OCI-LY3 (cell line): ENCODE measurements at regions not wholly inside any gene's neighbourhood (a gene's known extent, or its start where the extent isn't known, plus 50 kb on each side); places are given as distances from the start of the nearest gene placed in this dataset.

Experiments
- H2AFZ ChIP-seq: fragments of 200-600, 300-600 bp; shearing (Covaris generic); 2 replicates; pipeline ENCODE4 v1.6.0; 2014; ENCODE audit warnings: antibody characterized with exemption, low read depth, low read length
- H3K27ac ChIP-seq: fragments of 200-600, 300-600 bp; sonication (generic); 2 replicates; pipeline ENCODE4 v1.5.1; 2014; ENCODE audit warnings: mild to moderate bottlenecking, low read length, moderate library complexity, mixed read lengths
- H3K27me3 ChIP-seq: fragments of 200-600, 300-600 bp; sonication (generic); 2 replicates; pipeline ENCODE4 v1.6.1; 2014; ENCODE audit warnings: low read depth, low read length, mixed read lengths
- H3K36me3 ChIP-seq: fragments of 200-600, 300-600 bp; sonication (generic); replicated peaks from 2 replicates; pipeline ENCODE3; 2014; ENCODE audit warnings: low read depth, low read length, mixed read lengths
- H3K4me1 ChIP-seq: fragments of 300-600, 200-600 bp; sonication (generic); 2 replicates; pipeline ENCODE4 v1.6.1; 2014; ENCODE audit warnings: low read length, mixed read lengths
- H3K4me2 ChIP-seq: fragments of 200-600, 300-600 bp; sonication (generic); 2 replicates; pipeline ENCODE4 v1.6.1; 2014; ENCODE audit warnings: low read length, mixed read lengths
- H3K4me3 ChIP-seq: fragments of 300-600, 200-600 bp; sonication (generic); 2 replicates; pipeline ENCODE4 v1.5.1; 2014; ENCODE audit warnings: antibody characterized with exemption, mild to moderate bottlenecking, low read length, moderate library complexity
- H3K79me2 ChIP-seq: fragments of 300-600, 200-600 bp; shearing (Covaris generic); 2 replicates; pipeline ENCODE4 v1.6.1; 2014; ENCODE audit warnings: mild to moderate bottlenecking, low read length, mixed read lengths
- H3K9ac ChIP-seq: fragments of 300-600, 200-600 bp; shearing (Covaris generic); 2 replicates; pipeline ENCODE4 v1.6.0; 2014; ENCODE audit warnings: mild to moderate bottlenecking, low read length, moderate library complexity
- H3K9me3 ChIP-seq: fragments of 200-600, 300-600 bp; shearing (Covaris generic); 2 replicates; pipeline ENCODE4 v1.6.1; 2014; ENCODE audit warnings: low read length, mixed read lengths; ENCODE audit not compliant: insufficient read depth
- H4K20me1 ChIP-seq: fragments of 200-600, 300-600 bp; sonication (generic); 2 replicates; pipeline ENCODE4 v1.6.1; 2016; ENCODE audit warnings: low read length, mixed read lengths; ENCODE audit not compliant: insufficient read depth
- EZH2phosphoT487 ChIP-seq: fragments of 200-600 bp; shearing (Covaris generic); IDR thresholded peaks from 2 replicates; pipeline ENCODE4 v1.6.1; 2018; ENCODE audit warnings: antibody characterized with exemption, mixed run types, low read depth
- TF ChIP-seq, protein P1 (sequence below): fragments of 200-600, 300-600 bp; sonication (generic); IDR thresholded peaks from 2 replicates; pipeline ENCODE4 v1.5.1; 2014; ENCODE audit warnings: antibody characterized with exemption, low read length, low read depth

DNA sequence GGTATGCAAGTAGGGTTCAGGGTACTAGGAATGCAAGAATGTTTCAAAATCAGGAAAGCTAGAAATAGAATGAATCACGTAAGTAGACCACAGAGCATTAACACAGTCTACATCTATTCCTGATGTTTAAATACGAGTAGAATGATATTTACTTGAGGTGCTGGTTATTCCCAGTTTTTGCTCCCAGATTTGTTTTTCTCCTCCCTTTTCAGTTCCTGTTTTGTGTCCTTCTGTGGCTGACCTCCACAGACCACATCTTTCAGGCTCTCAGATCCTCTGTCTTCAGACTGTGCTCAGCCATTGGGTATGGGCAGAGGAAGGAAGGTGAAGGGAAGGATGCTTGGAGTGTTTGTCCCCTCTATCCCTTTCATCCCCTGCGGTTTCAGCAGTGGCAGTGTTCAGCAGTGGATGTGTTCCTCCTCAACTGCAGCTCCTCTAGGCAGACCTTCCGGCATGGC, 276.6 kb downstream of the ZNF621 start:
- no peak overlapping the region for H3K27ac ChIP-seq
- no peak overlapping the region for H3K4me3 ChIP-seq
- no peaks in the 10 kb centered on the region for H3K27me3 ChIP-seq
- H3K9ac ChIP-seq: no peak overlapping the region
- no peaks in the 10 kb centered on the region for H4K20me1 ChIP-seq
- H3K36me3 ChIP-seq: no peaks in the 10 kb centered on the region
- no peaks in the 10 kb centered on the region for H3K4me1 ChIP-seq
- no peak overlapping the region for H2AFZ ChIP-seq
- H3K4me2 ChIP-seq: no peak overlapping the region
- H3K79me2 ChIP-seq: no peaks in the 10 kb centered on the region
- H3K9me3 ChIP-seq: no peaks in the 10 kb centered on the region
- TF ChIP-seq, protein P1, sequence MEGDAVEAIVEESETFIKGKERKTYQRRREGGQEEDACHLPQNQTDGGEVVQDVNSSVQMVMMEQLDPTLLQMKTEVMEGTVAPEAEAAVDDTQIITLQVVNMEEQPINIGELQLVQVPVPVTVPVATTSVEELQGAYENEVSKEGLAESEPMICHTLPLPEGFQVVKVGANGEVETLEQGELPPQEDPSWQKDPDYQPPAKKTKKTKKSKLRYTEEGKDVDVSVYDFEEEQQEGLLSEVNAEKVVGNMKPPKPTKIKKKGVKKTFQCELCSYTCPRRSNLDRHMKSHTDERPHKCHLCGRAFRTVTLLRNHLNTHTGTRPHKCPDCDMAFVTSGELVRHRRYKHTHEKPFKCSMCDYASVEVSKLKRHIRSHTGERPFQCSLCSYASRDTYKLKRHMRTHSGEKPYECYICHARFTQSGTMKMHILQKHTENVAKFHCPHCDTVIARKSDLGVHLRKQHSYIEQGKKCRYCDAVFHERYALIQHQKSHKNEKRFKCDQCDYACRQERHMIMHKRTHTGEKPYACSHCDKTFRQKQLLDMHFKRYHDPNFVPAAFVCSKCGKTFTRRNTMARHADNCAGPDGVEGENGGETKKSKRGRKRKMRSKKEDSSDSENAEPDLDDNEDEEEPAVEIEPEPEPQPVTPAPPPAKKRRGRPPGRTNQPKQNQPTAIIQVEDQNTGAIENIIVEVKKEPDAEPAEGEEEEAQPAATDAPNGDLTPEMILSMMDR: no peak
- no peak for TF ChIP-seq EZH2phosphoT487

DNA sequence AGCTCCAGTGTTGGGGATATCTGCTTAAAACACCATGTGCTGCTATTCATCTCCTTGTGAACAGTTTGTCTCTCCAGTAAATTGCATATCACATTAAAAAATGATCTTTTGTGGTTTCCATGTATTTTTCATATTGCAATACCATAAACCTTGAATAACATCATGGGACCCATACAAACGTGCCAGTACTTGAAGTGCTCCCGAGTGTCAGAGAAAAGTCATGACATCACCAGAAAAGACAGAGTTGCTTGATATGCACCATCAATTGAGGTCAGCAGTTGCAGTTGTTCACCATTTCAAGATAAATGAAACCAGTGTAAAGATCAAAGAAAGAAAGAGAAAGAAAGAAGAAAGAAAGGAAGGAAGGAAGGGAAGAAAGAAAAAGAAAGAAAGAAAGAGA, 278.6 kb downstream of the ZNF621 start:
- Histone ChIP-seq H3K27ac (no peak overlapping the region), H3K27me3 (no peaks in the 10 kb centered on the region), H3K36me3 (no peaks in the 10 kb centered on the region), H4K20me1 (no peaks in the 10 kb centered on the region), H3K4me3 (no peak overlapping the region), H3K9me3 (no peaks in the 10 kb centered on the region), H2AFZ (no peak overlapping the region), H3K9ac (no peak overlapping the region), H3K79me2 (no peaks in the 10 kb centered on the region), H3K4me1 (no peaks in the 10 kb centered on the region), H3K4me2 (no peak overlapping the region)
- TF ChIP-seq EZH2phosphoT487: no peak
- TF ChIP-seq, protein P1: no peak

DNA sequence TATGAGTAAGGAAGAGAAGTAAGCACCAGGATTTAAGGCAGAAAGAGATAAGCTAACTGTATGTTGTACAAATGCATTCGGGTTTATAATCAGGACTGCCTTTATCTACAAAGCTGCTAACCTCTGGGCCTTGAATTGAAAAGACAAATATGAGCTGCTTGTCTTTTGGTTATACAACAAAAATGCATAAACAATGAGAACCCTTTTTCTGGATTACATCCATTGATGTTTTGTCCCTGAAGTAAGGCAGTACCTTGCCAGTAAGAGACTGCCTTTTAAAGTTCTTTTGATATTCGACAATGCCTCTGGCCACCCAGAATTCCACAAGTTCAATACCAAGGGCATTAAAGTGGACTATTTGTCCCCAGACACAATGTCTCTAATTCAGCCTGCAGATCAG, 280.7 kb downstream of the ZNF621 start:
- no peak overlapping the region for H3K9ac ChIP-seq
- no peaks in the 10 kb centered on the region for H3K79me2 ChIP-seq
- H4K20me1 ChIP-seq: no peaks in the 10 kb centered on the region
- no peak overlapping the region for H3K4me3 ChIP-seq
- no peaks in the 10 kb centered on the region for H3K9me3 ChIP-seq
- no peaks in the 10 kb centered on the region for H3K27me3 ChIP-seq
- H3K4me1 ChIP-seq: no peaks in the 10 kb centered on the region
- no peaks in the 10 kb centered on the region for H3K36me3 ChIP-seq
- H3K27ac ChIP-seq: no peak overlapping the region
- TF ChIP-seq EZH2phosphoT487: no peak
- TF ChIP-seq, protein P1: no peak
- no peak overlapping the region for H2AFZ ChIP-seq
- H3K4me2 ChIP-seq: no peak overlapping the region

DNA sequence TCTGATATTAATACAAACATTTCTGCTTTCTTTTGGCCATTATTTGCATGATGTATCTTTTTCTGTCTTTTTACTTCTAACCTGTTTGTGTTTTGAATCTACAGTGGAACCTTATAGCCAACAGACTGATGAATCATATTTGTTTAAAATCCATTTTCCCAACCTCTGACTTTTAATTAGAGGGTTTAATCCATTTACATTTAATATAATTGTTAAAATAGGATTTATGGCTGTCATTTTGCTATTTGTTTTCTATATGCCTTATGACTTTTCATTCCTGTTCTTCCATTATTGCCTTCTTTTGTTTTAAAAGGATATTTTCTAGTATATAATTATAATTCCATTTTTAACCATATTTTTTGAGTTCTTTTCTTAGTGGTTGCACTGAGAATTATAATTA, 286.1 kb downstream of the ZNF621 start:
- no peak overlapping the region for H3K4me2 ChIP-seq
- no peaks in the 10 kb centered on the region for H3K4me1 ChIP-seq
- H3K79me2 ChIP-seq: no peaks in the 10 kb centered on the region
- no peaks in the 10 kb centered on the region for H3K27me3 ChIP-seq
- H3K36me3 ChIP-seq: no peaks in the 10 kb centered on the region
- H4K20me1 ChIP-seq: no peaks in the 10 kb centered on the region
- no peak overlapping the region for H3K27ac ChIP-seq
- no peak overlapping the region for H3K4me3 ChIP-seq
- TF ChIP-seq, protein P1: no peak
- H3K9ac ChIP-seq: no peak overlapping the region
- H2AFZ ChIP-seq: no peak overlapping the region
- H3K9me3 ChIP-seq: peaks cover 4% of the 10 kb centered on the region; the same call in 1 of the 2 replicates
